Stimulated activated CD4-positive, alpha-beta T cell treated with anti-CD3 and anti-CD28 coated beads, Interleukin-1b, Interleukin-23, amount 100 ng/mL, for 48 hours (primary cell): ENCODE measurements at regions not wholly inside any gene's neighbourhood (a gene's known extent, or its start where the extent isn't known, plus 50 kb on each side); places are given as distances from the start of the nearest gene placed in this dataset.

ENCODE experiments used
- DNase-seq: peaks from one replicate; pipeline ENCODE4 v3.0.0-alpha.2; 2020

GRCh38 chr9:87428659-87429058, 69.0 kb upstream of the DAPK1 start:
- DNase-seq = no peak

- DNase-seq = no peak
These were observed 65.8 kb upstream of the DAPK1 start for GRCh38 chr9:87431837-87432236.

GRCh38 chr9:87433853-87434252, 63.8 kb upstream of the DAPK1 start:
- no peak for DNase-seq

GRCh38 chr9:87434366-87434765, 63.3 kb upstream of the DAPK1 start:
- DNase-seq = no peak

- DNase-seq = no peak
These were observed 62.3 kb upstream of the DAPK1 start for GRCh38 chr9:87435189-87435880.

- DNase-seq = no peak
These were observed 61.0 kb upstream of the DAPK1 start for GRCh38 chr9:87436716-87437115.

- no peak for DNase-seq
These were observed 59.7 kb upstream of the DAPK1 start for GRCh38 chr9:87437966-87438365.

GRCh38 chr9:87441251-87441650, 56.4 kb upstream of the DAPK1 start:
- no peak for DNase-seq

- DNase-seq = no peak
These were observed 55.2 kb upstream of the DAPK1 start for GRCh38 chr9:87442451-87442850.

- no peak for DNase-seq
These were observed 54.7 kb upstream of the DAPK1 start for GRCh38 chr9:87443006-87443405.

- DNase-seq = no peak
These were observed 54.2 kb upstream of the DAPK1 start for GRCh38 chr9:87443461-87443860.

GRCh38 chr9:87445646-87446045, 52.0 kb upstream of the DAPK1 start:
- DNase-seq = peak; percentile 13

- no peak for DNase-seq
These were observed 51.1 kb upstream of the DAPK1 start for GRCh38 chr9:87446527-87446926.

- no peak for DNase-seq
These were observed 49.9 kb upstream of the DAPK1 start for GRCh38 chr9:87447547-87448432.
